GM04504 (cell line): ENCODE measurements at regions not wholly inside any gene's neighbourhood (a gene's known extent, or its start where the extent isn't known, plus 50 kb on each side); places are given as distances from the start of the nearest gene placed in this dataset.

Source experiments
- DNase-seq: peaks from one replicate; pipeline ENCODE4 v3.0.0-alpha.2; 2012; ENCODE audit warnings: low read depth

DNA sequence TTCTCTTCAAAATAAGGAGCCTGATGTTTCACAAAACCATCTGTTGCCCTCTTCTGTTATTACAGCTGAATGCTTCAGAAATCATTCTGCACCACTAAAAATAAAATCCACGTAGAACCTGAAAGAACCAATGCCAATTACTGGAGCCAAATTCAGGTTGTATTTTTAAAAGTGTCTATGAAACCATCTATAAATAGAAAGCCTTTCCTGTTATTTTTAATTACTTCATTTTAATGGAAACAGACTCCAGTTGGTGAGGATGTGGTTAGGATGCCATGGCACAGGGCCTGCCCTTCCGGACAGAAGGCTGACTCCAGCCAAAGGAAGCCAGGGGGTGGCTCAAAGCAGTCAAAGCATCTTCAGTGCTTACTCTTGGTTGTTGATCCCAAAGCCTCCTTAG, 119.8 kb downstream of the TENT4A start:
- no peak for DNase-seq

DNA sequence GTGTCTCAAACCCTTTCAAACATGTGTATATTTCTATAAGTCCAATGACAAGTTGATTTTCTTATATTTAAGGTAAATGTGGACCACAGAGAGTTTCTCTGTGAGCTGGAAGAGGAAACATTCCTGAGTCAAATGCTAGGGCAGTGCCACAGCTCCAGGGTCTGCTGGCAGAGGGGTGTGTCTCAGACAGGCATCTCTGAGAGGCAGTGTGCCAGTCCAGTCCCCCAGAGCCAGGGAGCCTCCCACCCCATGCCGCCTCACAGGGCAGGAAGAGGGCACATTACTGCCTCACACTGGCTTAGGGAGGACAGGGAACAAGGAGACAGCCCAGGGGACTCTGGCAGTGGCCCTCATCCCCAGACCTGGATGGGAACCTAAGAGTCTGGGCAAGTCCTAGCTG, 120.2 kb downstream of the TENT4A start:
- no peak for DNase-seq

DNA sequence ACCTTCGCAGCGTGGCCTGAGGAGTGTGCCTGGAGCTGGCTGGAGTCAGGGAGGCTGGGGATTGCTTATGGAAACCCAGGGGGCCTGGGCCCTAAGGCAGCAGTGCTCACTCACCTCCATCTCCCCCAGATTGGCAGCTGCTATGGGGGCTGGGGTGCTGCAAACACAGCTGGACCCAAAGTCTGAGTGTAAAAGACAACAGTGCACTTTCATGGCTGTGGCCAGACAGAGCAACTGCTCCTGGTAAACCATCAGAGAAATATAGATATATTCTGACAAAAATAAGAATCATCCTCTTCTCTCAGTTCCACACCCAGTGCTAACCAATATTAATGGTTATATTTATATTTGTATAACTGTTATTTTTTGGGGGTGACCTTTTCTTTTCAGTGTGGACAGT, 123.9 kb downstream of the TENT4A start:
- no peak for DNase-seq

DNA sequence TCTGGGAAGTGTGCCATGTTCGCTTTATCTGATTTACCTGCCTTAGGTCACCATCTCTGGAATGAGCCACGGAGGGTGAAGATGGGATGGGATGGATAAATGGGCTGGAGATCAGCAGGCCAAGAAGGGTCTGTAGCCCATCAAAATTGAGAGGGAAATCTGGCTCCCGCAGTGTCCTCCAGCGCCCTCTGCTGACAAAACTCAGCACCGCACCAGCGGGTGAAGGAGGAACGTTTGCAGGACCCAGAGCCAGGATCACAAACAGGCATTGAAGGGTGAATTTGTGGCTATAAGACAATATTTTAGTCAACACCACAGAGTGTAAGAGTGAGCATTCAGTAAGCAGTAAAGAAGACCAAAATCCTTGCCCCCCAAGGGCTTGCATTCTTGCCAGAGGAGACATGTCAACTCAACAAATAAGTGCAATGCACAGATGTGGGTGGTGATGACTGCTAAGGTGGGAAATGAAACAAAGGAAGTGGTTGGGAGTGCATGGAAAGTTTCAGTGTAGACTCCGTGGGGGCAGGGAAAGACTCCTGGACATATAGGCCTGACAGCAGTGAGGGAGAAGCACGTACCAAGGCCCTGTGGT, 124.4 kb downstream of the TENT4A start:
- no peak for DNase-seq

DNA sequence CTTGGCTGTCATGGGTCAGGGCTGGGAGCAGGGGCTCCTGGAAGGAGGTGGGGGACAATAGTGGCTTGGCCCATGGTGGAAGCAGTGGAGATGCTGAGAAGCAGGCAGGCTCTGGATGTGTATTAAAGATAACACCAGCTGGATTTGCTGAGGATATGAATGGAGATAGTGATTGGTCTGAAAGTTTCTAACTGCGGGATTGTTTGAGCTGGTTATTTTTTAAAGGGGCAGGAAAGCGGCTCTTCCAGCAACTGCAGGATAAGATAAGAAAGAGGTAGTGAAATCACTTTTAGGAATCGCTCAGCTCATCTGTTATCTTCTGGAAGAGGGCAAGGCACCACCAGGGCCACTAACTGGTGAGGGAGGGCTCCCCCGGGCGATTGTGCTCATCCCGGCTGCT, 125.5 kb downstream of the TENT4A start:
- DNase-seq: no peak

DNA sequence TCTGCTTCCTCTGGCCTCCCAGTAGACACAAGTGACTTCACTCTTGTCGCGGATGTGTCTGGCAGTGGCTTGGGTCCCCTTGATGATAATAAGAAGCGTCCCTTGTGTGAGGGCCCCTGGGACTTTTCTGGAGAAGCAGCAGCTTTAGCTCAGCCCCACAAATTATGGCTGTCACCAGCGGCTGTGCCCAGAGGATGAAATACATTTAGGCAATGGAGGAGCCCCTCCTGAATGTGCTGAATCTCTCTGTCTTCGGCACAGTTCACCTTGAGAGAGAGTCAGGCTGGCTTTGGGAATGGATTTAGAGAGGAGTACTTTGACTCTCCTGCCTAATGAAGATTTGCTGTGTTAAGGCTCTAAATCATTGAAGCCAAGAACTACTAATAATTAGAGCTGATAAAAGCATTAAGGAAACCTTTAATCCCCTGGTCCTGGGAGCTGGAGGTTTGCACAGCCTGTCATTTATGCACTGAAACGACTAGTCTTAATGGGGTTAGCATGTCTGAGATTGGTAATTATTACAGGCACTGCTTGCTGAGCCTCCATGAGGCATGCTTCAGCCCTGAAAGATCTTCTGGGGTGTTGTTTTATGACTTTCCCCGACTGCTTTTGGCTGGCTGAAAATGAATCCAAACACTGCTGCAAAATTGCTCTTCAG, 127.0 kb downstream of the TENT4A start:
- DNase-seq: no peak

DNA sequence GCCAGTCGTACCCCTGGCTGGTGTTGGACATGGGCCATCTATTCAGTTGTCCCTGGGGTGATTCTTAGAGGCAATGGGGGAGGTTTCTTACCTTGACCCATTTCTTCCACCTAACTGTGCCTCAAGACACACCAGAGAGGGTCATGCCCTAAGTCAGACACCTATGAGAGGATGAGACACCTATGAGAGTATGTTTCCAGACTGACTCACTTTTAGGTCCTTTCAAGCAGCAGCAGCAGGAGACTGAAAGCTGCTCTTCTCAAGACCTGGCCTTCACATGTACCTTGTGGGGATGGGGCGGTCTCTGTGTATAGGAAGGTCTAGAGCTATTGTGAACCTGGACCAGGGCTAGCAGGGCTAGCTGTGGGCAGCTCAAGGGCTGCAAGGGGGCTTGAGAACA, 130.1 kb downstream of the TENT4A start:
- DNase-seq: no peak

DNA sequence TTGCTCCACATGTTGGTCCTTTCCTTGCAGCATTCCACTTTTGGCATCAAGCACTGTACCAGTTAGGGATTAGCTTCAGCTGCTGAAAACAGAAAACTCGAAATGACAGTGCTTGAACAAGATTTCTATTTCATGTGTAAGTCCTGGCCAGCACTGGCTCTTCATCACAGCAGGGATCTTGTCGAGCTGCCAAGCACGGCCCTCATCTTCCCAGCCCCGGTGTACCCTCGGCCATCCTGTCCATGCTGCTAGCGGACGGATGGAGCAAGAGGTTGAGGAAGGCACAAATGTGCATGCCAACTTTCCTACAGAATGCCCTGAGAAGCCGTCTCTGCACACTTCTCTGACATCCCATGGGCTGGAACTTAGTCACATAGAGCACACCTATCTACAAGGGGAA, 130.6 kb downstream of the TENT4A start:
- no peak for DNase-seq

DNA sequence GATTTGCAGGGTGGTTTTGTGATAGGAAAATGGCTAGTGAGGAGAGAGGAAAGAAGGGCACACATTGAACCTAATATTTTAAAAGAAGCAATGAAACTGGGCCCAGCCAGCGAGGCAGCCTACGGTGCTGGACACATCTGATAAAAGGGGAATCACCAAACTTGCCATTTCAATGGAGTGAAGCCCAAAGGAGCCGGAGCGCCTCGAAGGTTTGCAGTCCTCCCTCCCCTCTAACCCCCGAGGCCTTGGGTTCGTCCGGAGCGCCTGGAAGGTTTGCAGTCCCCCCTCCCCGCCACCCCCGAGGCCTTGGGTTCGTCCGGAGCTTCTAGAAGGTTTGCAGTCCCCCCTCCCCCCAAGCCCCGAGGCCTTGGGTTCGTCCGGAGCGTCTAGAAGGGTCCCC, 132.6 kb downstream of the TENT4A start:
- no peak for DNase-seq

DNA sequence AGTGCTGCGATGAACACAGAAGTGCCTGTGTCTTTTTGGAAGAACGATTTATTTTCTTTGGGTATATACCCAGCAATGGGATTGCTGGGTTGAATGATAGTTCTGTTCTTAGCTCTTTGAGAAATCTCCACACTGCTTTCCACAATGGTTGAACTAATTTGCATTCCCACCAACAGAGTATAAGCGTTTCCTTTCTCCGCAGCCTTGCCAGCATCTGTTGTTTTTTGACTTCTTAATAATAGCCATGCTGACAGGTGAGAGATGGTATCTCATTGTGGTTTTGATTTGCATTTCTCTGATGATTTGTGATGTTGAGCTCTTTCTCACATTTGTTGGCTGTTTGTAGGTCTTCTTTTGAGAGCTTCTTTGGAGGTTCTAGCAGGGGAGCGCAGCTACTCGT, 134.6 kb downstream of the TENT4A start:
- no peak for DNase-seq

DNA sequence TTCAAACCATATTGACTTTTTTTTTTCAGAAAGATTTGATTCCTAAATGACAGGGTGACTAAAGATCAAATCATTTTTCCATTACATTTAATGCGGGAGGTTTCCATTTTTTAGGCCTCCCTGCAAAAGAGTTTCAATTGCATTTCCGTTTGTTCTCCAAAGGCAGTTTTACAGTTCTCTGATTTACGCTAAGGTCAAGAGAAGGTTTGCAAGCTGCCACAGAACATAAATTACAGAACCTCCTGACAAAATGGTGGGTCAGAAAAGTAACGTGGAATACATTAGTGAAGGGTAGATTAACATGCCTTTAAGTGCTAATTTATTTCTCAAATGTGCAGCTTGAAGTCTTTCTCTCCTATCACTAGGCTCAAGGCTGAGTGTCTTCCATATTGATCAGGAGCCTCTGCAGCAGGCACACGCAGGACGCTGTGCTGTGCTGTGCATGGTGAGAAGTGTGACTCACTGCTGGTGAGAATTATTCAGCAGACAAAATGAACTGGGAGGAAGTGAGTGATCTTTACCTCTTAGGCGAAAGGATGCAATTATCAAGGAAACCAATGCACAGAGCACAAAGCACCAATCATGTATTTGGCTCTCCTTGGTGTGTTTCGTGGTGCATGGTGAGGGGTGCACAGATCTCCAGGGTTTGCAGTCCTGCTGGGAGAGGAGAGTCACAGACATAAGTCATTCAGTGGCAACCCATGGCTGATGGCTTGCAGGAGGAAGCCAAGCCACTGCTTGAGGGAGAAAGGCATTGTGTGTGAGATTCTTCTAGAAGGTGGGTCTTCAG, 136.3 kb downstream of the TENT4A start:
- DNase-seq: no peak

DNA sequence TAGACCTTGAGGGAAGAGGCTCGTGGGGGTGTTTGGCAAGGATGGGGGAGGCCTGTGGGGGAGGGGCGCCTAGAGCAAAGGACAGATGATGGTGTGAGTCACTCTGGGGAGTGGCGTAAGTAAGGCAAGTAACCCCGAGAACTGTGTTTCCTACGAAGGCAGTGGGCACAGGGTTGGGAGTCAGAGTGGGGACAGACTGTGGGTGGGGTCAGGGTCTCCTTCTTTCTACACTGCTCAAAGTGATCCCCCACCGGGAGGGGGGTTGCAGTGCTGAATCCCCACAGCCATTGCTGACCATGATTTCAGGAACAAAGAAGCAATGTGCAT, 136.8 kb downstream of the TENT4A start:
- no peak for DNase-seq

DNA sequence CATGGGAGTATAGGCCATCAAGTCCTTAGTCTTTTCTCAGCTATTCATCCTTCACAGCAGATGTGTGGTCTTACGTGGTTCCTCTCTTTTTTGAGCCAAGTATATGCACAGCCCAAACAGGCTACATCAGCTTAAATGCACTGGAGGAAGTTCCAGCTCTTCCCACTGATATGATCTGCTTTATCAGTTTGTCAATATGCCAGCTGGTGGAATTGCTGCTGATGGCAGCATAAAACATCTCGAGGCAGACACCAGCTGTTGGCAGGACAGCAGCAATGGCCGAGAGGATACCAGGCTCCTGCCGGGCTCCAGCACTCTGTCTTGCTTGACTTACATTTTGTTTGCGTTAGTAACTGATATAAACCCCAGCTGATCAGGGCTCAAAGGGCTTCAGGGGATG, 143.4 kb downstream of the TENT4A start:
- DNase-seq: no peak

DNA sequence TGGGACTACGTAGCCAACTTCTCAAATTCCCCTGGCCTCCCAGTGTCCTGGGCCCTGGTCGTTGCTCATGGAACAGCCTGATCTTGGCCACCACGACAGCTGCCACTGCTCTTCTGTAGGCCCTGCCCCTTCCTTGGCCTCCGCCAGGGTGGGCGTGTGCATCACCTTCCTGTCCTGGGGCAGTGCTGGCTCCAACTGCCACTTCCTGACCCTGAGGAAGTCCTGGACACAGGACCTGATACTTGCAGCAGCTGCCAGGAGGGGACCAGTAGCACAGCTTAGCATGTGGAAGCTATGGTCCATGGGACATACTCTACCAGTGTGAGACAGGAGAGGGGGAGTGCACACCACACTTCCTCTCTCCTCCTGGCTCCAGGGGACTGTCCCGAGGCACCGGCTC, 145.2 kb downstream of the TENT4A start:
- no peak for DNase-seq

DNA sequence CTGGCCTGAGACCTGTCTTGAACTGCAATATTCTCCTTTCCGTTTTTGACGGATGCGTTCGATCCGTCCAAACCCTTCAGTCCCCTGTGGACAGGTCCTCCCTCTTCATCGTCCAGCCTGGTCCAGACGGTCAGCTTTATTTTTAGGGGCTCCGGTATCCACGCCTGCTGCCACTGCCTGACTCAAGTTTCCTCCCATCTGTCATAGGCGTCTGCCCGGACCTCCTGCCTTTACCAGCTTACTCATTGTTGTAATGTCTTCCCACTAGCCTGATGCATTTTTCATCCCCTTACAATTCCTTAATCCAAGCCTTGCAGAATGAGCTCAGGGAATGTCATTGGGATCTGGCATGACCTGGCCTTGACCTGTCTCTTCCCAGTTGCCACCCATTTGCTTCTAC, 145.8 kb downstream of the TENT4A start:
- no peak for DNase-seq

DNA sequence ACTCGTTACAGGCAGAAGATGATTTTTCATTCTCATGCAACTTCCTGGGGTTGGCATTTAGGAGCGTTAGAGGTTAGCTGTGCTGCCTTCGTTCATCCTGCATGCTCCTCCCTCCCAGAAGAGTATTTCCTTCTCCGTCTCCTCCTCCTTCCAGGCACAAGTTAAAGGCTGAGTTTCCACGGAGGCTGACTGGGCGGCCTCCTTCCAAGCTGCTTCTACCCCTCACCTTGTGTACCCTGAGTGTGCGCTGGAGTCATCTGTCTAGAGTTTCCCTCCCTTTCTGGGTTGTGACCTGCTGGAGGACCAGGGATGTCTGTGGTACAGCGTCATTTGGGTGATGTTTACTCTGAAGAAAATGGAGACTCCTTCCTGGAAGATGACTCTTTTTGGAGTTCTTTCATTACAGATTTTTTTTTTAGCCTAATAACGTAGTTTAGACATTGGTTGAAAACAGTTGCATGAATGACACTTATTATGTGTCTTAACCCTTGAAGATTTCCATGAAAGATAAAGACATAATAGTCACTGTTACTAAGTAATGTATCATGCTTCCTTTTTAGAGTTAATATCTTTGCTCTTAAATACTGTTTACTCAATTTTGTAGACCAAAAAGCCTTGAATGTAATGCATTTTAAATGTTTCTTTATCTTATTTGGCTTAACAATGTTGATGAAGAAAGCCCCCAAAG, 146.9 kb downstream of the TENT4A start:
- DNase-seq: no peak

DNA sequence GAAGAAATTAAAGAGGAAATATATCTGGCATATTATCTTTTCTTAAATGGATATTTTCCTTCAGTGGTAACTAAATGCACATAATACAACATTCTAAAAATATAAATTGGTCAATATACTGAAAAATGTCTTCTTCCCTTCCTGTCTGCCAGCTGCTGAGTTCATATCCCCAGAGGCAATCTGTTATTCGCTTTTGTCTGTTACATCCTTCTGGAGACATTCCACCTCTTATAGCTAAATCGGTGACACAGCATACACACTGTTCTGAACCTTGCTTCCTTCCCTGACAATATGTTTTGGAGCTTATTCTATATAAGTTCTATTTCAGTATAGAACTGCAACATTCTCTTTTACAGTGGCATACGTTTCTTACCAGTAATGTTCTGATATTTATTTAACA, 147.8 kb downstream of the TENT4A start:
- DNase-seq: no peak

DNA sequence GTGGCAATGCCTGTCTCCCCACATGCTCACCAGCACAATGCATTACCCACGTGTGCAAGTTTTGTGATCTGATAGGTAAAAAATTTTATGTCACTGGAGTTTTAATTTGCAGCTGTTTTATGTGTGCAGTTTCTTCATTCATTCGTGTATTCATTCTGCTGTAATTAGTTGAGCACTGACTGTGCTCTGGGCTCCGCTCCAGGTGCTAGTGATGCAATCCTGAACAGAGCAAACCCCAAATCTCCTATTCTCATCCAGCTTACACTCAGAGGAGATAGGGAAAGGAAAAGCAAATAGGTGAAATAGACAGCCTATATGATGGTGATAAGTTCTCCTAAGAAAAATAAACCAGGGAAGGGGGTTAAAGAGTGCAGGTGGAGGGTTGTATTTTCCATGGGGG, 148.4 kb downstream of the TENT4A start:
- no peak for DNase-seq

DNA sequence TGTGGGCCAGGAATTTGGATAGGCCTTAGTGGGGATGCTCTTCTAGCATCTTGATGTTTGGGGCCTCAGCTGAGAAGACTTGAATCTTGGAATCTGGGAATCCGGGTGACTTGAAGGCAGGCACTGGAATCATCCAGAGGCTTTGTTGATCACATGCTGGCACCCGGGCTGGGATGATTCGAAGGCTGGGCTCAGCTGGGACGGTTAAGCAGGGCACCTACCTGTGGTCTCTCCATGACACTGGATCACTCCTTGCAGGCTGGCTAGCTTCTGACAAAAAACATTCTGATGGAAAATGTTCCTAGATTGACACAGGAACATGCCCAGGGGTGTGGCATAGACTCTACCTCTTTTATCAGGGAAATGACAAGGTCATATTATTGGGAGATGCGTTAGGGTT, 149.1 kb downstream of the TENT4A start:
- no peak for DNase-seq

DNA sequence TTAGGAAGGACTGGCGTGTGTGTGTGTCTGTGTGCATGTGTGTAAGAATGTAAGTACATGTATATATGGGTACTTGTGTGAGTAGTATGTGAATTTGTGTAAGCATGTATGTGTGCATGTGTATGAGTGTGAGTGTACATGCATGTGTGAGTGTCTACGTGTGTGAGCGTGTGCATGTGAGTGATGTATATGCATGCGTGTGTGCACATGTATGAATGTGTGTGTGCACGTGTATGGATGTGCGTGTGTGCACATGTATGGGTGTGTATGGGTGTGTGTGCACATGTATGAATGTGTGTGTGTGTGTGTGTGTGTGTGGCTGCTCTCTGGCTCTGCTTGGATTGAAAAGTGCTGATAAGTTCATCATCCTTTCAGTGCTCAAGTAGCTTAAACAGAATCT, 154.5 kb downstream of the TENT4A start:
- DNase-seq: no peak

DNA sequence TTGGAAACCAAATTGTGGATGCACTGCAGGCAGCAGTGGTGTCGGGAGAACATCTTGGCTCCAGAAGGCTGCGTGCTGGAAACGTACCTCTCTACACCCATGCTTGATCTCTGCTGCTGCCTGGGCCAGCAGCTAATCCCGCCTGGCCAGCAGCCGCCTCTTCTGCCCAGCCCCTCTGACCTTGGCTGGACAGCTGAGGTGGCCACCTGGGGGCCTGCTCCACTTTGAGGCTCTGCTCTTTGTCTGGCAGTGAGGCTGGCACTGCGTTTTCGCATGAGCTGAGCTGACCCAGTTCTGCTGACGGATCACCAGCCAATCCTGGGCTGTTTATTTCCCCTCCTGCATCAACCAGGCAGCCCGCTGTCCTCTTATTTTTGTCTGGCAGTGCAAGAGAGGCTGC, 154.9 kb downstream of the TENT4A start:
- no peak for DNase-seq

DNA sequence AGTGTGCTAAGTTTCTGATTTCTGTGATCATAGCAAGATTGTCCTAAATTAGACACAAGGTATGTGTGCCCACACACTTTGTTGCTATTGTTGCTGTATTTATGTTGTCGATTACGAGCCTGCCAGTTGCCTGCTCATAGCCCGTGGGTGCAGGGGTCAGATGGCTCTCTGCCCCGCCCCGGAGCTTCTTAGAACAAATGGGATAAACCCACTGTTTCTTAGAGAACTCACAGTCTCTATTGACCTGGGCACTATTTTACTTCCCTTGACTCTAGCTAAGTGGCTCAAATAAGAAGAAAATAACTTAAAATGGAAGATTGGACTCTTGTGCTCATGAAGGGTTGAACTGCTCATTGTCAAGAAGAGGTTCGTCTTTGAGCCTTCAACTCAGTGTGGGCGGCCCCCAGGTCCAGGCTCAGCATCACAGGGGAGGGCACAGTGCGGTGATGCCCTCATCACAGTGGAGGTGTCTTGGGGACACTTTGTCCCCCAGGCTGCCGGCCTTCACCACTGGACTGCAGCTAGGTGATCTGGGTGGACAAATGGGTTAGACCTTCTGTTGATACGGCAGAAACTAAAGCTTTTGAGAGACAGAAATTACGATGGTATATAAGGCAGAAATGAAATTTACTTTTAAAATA, 155.5 kb downstream of the TENT4A start:
- no peak for DNase-seq

DNA sequence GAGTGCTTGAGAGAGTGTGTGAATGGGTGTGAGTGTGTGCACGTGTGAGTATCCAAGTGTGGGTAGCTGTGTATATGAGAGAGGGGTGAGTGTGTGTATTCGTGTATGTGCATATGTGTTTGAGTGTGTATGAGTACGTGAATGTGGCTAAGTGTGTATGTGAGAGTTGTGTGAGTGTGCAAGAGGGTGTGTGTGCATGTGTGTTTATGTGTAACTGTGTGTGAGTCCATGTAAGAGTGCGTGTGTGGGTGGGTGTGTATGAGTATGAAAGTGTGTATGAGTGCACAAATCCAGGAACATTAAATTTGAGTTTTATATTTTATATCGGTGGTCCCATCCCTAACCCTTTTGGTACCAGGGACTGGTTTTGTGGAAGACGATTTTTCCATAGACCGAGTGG, 156.4 kb downstream of the TENT4A start:
- DNase-seq: no peak
